ENCODE measurements at regions not wholly inside any gene's neighbourhood (a gene's known extent, or its start where the extent isn't known, plus 50 kb on each side); places are given as distances from the start of the nearest gene placed in this dataset.
"Not testable (repeated sequence)": the region's sequence is repeated elsewhere in the genome, so short reads cannot be mapped to it uniquely, and the experiment has no call there.

DNA sequence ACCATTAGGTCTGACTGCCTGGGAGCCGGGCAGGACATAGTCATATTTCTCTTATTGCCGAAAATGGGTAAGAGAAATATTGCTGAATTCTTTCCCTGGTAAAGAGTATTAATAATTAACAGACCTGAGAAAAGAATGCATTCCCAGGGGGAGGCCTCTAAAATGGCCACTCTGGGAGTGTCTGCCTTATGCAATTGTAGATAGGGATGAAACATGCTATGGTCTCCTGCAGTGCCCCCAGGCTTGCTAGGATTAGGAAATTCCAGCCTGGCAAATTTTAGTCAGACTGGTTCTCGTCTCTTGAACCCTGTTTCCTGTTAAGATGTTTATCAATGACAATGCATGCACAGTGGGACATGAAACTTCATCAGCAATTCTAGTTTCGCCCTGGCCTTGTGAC lies 975.7 kb downstream of the TBC1D32 start:
- DNase-seq (ENCODE audit: low read depth in 2 of 2), result not testable (repeated sequence)

DNA sequence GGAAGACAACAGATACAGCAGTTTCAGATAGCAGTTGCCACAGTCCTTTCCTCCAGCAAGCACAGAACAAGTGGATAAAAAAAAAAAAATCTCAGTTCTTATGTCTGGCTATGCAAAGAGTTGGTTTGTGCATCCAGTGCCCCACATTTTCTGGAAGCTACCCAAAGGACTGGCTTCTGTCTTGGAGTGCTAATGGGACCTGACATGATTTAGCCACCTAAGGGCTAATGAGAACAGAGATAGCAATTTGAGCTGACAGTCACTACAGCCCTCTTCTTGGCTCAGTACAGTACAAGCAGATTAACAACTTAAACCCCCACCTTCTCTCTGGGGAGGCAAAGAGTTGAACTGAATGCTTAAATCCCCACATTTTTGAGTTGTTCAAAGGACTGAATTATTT lies 976.8 kb downstream of the TBC1D32 start:
- no peak for DNase-seq (ENCODE audit: low read depth in 2 of 2)

DNA sequence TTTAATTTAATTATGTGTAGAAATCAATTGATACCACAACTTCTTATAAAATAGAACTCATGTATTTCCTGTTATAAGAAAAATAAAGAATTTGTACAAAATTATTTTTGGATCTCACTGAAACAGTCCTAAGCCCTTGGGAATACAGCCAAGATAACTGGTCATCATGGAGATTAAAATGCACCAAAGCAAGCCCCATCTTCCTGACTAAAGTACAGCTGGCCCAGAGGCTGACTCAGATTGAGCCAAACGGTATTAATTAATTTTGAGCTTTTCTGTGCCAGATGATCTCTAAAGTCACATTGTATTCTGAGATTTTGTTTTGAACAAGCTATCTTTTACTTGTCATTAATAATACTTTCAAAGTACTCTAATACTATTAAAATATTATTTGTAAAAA lies 978.5 kb downstream of the TBC1D32 start:
- no peak for DNase-seq (ENCODE audit: low read depth in 2 of 2)

DNA sequence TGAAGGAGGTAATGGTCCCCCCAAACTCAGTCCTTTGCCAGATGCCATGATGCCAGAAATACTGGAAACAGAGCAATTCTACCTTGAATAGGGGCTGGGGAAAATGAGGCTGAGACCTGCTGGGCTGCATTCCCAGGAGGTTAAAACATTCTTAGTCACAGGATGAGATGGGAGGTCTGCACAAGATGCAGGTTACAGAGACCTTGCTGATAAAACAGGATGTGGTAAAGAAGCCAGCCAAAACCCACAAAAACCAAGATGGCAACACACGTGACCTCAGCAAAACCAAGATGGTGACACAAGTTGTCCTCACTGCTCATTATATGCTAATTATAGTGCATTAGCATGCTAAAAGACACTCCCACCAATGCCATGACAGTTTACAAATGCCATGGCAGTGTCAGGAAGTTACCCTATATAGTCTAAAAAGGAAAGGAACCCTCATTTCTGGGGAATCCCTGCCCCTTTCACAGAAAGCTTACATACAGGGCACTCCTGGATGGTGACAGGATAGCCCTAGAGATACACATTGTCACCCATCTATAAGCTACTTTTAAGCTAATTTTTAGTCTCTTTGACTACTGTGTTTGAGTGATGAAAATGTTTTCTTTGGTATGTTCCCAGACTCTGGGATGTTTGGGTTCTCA lies 979.7 kb downstream of the TBC1D32 start:
- DNase-seq (ENCODE audit: low read depth in 2 of 2), result no peak

DNA sequence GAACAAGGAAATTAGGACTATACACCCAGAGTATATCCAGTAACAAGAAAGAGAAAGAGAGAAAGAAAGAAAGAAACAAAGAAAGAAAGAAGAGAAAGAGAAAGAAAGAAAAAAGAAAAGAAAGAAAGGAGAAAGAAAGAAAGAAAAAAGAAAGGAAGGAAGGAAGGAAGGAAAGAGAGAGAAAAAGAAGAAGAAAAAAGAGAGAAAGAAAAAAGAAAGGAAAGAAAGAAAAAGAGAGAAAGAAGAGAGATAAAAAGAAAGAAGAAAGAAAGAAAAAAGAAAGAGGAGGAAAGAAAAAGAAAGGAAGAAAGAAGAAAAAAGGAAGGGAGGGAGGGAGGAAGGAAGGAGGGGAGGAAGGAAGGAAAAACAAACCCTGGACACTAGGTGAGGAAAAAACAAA lies 981.8 kb downstream of the TBC1D32 start:
- no peak for DNase-seq (ENCODE audit: low read depth in 2 of 2)

DNA sequence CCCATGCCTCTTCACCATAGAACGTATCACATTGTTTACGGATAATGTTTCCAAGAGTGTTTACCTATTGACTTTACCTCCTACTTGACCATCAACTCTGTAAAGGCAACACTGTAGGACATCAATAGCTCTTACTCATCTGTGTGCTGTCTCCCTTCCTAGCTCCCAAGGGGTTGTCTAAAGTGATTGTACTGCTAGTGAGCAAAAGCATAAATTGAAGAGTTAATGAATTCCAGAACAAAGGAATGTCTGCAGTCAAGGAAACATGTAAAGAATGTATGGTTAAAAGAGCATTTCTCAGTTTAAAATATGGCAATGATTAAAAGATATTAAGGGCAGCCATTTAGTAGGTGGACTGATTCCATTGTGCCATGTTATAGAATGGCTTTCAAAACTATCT lies 985.4 kb downstream of the TBC1D32 start:
- DNase-seq (ENCODE audit: low read depth in 2 of 2), result no peak

DNA sequence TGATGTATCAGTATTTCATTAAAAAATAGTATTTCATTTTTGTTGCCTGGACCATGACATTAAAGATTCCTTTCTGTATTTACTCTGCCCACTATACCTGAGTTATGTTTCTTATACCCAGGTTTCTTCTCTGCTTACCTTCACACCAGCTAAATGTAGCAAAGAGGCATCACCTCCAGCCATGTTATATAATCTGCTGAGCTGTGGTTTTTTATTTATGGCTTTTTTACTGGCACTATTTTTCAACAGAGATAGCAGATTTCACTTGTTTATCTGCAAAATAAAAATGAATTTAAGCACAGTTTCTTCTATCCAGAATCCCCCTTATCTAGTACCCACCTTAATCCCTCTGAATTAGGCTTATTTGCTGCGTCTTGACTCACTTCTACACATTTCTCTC lies 979.0 kb upstream of the MAN1A1 start:
- DNase-seq (ENCODE audit: low read depth in 2 of 2), result no peak

DNA sequence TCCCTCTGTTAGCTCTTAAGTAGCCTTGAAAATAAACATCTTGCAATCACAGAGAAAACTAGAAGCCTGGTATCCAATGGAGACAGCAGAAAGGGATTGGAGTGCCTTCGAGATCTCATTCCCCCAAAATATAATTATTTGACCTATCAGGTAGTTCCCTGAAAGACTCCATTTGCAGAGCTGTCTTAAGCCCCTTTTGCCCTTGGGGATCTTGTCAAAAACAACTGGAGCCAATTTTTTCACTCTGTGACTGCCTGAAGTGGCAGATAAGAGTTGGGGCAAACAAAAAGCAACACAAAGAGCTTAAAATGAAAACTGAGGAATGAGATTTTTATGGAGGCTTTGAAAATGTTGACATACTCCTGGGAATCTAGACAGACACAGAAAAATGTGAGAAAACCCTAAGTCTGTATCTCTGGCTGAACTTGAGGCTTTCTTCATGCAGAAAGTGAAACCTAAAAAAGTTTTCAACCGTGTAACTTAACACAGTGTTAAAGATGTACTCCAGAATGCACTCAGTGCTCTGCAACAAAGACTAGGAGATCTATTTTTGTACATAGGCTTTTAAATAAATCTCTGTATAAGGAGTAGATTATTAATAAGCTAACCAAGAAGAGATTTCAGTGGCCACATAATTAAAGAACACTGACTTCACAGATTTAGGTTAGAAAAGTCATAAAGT lies 971.1 kb upstream of the MAN1A1 start:
- DNase-seq (ENCODE audit: low read depth in 2 of 2), result no peak

DNA sequence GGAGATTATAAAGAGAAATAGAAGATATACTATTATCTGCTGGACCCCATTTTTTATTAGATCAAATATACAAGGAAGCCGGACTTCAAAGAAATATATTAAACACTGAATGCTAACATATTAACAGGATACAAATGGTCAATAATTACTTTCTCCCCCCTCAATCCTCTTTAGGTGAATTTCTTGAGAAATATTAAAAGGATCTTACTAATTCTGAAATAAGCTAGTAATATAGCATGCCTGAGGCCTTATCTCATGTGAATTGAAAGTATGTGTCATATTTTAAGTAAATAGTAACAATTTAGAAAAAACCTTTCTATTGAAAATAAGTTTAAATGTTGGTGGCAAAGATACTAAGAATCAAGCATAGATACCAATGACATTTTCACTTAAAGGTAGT lies 954.7 kb upstream of the MAN1A1 start:
- DNase-seq (ENCODE audit: low read depth in 2 of 2), result no peak

DNA sequence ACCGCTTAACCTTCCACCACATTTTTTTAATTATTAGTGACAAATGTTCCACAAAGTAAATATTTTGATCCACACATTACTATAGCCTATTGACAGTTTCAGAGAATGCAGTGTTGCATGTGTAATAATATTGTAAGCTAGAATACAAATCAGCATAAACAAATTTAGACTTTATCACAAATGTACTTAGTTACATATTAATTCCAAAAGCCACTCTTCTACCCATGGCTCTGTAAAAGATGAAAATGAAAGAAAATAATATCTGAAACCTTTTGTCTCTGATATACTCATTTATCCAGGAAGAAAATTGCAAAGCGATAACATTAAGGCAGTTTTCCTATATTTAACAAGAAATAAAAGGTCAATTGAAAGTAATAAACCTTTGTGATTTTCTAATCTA lies 954.0 kb upstream of the MAN1A1 start:
- no peak for DNase-seq (ENCODE audit: low read depth in 2 of 2)

DNA sequence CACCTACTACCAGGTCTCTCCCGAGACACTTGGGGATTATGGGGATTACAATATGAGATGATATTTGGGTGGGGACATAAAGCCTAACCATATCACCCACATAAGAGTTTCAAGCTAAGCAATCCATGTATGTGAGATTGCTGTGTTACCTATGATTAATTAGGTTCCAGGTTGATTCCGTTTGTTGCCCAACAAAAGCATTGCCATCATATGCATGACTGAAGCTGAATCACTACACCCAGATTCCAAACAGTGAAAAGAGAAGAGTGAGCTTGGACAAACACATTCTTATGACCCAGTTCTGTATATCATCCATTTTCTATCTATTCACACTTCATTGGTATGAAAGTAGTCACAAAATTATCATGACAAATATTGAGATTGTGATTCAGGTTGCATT lies 952.5 kb upstream of the MAN1A1 start:
- no peak for DNase-seq (ENCODE audit: low read depth in 2 of 2)

DNA sequence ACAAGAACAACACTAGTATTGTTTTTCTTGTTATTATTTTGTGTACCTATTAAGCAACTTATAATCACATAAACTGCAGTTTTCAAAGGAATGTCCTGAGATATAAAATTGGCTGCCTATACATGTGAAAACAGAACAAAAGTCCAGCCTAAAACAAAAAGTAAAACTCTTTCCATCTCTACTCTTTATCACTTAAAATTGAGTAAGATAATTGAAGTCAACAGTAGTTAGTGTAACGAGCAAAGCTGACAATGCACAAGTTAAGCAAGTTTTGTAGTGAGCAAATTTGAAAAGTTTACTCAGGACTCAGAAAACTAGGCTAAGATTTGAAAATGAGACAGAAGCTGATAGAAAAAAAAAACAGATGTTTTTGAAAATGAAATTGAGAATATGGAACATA lies 941.4 kb upstream of the MAN1A1 start:
- no peak for DNase-seq (ENCODE audit: low read depth in 2 of 2)

DNA sequence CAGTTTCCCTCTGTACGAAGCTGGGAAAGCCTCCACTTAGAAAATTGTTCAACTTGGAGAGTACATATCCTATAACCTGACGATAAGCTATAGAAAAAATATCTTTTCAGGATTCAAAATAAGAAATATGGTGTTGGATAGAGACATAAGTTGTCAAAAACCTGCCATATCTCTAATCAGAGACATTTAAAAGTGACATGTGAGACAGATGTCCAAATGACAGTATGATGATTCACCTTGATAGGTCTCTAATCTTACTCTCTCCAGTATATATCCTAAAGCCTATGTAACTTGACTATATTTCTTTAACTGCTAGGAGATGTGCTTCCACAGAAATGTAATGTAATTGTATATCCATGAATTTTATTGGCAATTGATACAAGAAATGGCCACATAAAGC lies 932.4 kb upstream of the MAN1A1 start:
- DNase-seq (ENCODE audit: low read depth in 2 of 2), result no peak

DNA sequence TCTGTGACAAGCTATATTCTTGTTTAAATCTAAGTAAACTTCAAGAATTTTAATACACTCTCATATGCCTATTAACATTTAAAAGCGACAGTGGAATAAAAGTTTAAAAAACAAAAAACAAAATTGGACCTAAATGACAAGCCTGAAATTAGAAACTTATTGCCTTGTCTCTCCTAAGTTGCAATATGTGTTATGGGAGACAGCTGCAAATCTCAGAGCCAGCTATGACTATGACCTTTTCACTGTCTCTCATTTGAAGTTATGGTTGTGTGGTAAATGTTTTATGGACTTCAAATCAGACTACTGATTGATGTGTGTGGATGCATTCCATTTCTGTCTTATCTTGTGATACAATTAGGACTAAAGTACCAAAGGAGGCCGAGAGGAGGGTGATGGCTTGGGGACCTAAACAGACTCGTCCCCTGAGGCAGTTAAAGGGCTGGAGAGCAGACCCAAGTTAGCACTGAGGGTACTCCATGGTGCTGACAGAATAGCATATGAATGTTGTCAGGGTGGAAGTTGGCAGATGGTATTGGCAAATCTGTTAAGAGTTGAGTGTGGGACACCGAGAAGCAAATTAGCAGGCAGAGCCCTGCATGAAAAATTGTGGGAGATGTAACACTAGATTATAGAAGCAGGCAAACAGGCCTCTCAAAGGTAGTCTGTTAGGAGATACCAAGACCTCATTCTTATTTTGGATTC lies 930.1 kb upstream of the MAN1A1 start:
- no peak for DNase-seq (ENCODE audit: low read depth in 2 of 2)

DNA sequence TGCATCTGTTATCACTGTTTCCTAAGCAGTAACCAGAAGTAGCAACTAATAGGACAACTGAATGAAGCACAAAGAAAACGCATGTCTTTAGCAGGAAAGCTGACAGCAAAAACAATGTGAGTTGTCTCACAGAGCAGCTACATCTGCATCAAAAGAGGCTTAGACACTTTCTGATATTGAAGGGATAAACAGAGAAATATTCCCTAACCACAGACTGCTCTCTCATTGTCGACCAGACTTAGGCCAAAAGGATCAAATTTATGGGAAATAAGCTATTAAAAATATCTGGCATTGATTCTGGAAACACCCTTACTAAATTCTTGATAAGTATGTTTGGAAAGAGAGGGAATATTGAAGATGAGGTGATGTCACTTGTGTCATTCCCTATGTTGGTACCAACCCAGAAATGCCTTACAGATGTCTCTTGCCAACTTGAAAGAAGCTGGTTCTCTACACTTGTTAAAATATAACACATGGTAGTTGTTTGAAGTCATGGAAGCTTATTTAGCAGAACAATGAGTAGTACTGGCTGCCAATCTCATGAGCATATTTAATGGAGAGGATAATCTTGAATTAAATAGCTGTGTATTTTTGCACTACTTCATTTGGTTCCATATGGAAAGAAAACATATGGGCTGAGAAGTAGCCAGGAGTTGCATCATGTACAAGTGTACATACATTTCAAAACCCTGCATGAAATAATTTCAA lies 929.3 kb upstream of the MAN1A1 start:
- no peak for DNase-seq (ENCODE audit: low read depth in 2 of 2)

DNA sequence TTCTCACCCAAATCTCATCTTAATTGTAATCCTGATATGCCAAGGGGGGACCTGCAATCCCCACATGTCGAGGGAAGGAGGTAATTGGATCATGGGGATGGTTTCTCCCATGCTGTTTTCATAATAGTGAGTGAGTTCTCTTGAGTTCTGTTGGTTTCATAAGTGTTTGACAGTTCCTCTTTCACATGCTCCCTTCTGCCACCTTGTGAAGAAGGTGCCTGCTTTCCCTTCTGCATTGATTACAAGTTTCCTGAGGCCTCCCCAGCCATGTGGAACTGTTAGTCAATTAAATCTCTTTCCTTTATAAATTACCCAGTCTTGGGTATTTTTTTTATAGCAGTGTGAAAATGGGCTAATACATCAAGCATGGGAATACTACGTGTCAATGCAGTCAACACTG lies 925.0 kb upstream of the MAN1A1 start:
- no peak for DNase-seq (ENCODE audit: low read depth in 2 of 2)

DNA sequence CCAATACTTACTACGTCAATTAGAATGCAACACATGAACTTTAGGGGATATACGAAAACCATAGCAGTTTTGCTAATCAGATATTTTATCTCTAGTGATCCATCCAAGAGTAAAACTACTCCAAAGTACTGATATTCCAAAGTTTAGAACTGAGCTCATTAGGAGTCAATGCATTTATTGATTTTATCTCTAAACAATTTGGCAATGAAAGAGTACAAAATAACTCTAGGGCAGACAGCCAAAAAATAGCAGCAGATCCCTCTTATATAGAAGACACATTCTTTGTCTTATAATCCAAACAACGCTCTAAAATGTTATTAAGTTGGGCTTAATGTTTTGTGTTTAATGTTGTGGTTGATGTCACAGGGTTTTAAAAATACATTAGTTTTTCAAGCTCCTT lies 923.9 kb upstream of the MAN1A1 start:
- DNase-seq (ENCODE audit: low read depth in 2 of 2), result no peak

DNA sequence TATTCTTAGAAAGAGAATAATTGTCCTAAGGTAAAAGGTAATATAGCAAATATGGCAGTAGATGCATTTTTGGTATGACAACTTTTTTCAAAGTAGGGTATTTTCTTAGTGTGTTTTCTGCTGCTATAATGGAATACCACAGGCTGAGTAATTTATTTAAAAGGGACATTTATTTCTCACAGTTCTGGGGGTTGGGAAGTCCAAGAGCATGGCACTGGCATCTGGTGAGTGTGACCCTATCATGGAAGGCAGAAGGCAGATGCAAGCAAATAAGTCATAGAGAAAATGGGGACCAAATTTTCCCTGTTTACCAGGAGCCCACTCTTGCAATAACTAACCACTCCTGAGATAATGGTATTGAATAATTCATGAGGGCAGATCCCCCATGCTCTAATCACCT lies 922.5 kb upstream of the MAN1A1 start:
- DNase-seq (ENCODE audit: low read depth in 2 of 2), result no peak

DNA sequence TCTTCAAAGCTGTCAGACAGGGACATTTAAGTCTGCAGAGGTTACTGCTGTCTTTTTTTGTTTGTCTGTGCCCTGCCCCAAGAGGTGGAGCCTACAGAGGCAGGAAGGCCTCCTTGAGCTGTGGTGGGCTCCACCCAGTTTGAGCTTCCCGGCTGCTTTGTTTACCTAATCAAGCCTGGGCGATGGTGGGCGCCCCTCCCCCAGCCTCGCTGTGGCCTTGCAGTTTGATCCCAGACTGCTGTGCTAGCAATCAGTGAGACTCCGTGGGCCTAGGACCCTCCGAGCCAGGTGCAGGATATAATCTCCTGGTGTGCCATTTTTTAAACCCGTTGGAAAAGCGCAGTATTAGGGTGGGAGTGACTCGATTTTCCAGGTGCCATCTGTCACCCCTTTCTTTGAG lies 918.7 kb upstream of the MAN1A1 start:
- not testable (repeated sequence) for DNase-seq (ENCODE audit: low read depth in 2 of 2)

DNA sequence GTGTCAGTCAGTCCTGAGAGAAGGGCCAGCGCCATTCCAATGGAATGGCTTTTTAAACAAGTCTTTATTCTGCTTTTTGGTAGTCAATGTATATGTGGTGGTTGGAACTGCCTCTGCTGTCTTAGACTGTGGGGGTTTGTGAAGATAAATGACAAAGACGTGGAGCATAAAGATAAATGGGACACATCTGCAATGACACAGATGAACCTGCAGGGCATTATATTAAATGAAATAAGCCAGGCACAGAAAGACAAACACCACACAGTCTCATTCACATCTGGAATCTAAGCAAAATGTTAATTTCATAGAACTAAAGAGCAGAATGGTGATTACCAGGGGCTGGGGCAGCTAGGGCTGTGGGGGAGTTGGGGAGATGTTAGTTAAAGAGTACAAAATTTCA lies 912.8 kb upstream of the MAN1A1 start:
- no peak for DNase-seq (ENCODE audit: low read depth in 2 of 2)

DNA sequence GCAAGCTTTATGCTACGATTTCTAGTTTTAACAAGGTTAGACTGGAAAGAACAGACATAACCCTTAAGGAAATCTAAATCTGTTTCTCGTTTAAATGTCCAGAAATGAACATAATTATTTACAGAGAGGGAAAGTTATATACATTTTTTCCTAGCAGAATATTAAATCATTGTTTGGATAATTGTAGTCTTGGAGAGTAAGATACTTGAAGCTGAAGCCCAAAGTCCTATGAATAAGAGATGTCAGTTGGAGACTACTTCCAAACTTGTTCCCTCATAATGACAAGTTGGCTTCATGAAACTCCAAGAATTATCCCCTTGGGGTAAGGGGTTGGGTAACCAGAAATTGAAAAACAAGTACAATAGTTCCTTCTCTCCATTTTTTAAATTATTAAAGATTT lies 911.1 kb upstream of the MAN1A1 start:
- DNase-seq (ENCODE audit: low read depth in 2 of 2), result no peak

DNA sequence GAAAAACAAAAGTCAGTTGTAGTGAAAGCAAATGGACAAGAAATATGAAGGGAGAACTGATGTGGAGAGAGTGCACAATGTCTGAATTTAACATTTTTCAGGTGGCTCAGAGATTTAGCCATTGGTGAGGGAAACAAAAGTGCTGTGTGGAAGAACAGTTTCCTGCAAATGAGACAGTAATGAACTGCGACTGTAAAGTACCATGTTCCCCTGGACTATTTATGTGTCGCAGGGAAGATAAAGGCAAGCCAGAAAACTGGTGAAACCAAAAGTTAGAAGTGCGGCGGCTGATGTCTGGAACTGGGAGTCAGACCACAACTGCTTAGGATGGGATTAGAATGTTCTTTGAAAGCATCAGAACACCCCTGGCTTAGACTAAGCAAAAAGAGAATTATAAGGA lies 905.1 kb upstream of the MAN1A1 start:
- no peak for DNase-seq (ENCODE audit: low read depth in 2 of 2)

DNA sequence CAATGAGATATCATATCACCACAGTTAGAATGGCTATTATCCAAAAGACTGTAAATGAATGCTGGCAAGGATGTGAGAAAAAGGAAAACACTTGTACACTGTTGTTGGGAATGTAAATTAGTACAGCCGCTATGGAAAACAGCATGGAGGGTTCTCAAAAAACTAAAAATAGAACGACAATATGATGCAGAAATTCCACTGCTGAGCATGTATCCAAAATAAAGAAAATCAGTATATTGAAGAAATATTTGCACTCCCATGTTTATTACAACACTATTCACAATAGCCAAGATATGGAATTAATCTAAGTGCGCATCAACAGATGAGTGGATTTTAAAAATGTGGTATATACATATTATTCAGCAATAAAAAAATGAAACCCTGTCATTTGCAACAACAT lies 898.9 kb upstream of the MAN1A1 start:
- DNase-seq (ENCODE audit: low read depth in 2 of 2), result no peak
